Naive thymus-derived CD4-positive, alpha-beta T cell (primary cell): ENCODE measurements at regions not wholly inside any gene's neighbourhood (a gene's known extent, or its start where the extent isn't known, plus 50 kb on each side); places are given as distances from the start of the nearest gene placed in this dataset.

Experiments
- ATAC-seq: fragments of 150-1000 bp; cut with Tn5 transposase; 2 replicates; pipeline ENCODE4 v1.10.0; 2021; ENCODE audit warnings: mild to moderate bottlenecking, moderate library complexity
- CTCF ChIA-PET: fragments of 350-600 bp; sonication (Branson Sonifier 250); formaldehyde crosslinking; loops from one replicate; lab custom pipeline; 2021; ENCODE audit warnings: antibody characterized with exemption; lab: Charles Lee
- POLR2A ChIA-PET: fragments of 350-600 bp; sonication (Branson Sonifier 250); formaldehyde crosslinking; loops from one replicate; lab custom pipeline; 2021; ENCODE audit warnings: antibody characterized with exemption, inconsistent platforms; lab: Charles Lee
- DNase-seq, 9 donors: peaks; one replicate each; pipeline versions ENCODE4 v3.0.0 to v3.0.0-alpha.2; 2020 to 2022; ENCODE audit warnings: mixed read lengths in 1 of 9
- H3K27ac ChIP-seq: one replicate; pipeline ENCODE4 v1.7.0; 2013; ENCODE audit warnings: mild to moderate bottlenecking, low read depth, low read length, moderate library complexity
- H3K27me3 ChIP-seq, 2 donors: one replicate each; pipeline ENCODE4 v1.7.0; 2013; ENCODE audit warnings: low read length in 2 of 2, mild to moderate bottlenecking in 2 of 2, moderate library complexity in 2 of 2; ENCODE audit not compliant: control insufficient read depth in 2 of 2, insufficient read depth in 2 of 2
- H3K36me3 ChIP-seq, 3 experiments: 1 replicate in 2 of 3; 2 replicates in 1 of 3; pipeline ENCODE4 v1.7.0; 2013; ENCODE audit warnings: low read length in 3 of 3, mild to moderate bottlenecking in 3 of 3, moderate library complexity in 1 of 3; ENCODE audit not compliant: insufficient read depth in 3 of 3, control insufficient read depth in 2 of 3
- H3K4me1 ChIP-seq, 2 donors: one replicate each; pipeline ENCODE4 v1.7.0; 2013; ENCODE audit warnings: low read length in 2 of 2, mild to moderate bottlenecking in 2 of 2, moderate library complexity in 1 of 2; ENCODE audit not compliant: control insufficient read depth in 2 of 2, insufficient read depth in 2 of 2
- H3K4me3 ChIP-seq: 2 replicates; pipeline ENCODE4 v1.7.0; 2013; ENCODE audit warnings: mild to moderate bottlenecking, low read length
- H3K9me3 ChIP-seq, 3 experiments: 1 replicate in 2 of 3; 2 replicates in 1 of 3; pipeline ENCODE4 v1.7.0; 2013; ENCODE audit warnings: low read length in 3 of 3; ENCODE audit not compliant: control insufficient read depth in 2 of 3
- H3K27ac Mint-ChIP-seq, 9 donors: one replicate each; pipeline ENCODE4 v1.8.0; 2020 to 2022; ENCODE audit warnings: mixed read lengths in 9 of 9, mild to moderate bottlenecking in 8 of 9, moderate library complexity in 5 of 9, inconsistent platforms in 2 of 9
- H3K27me3 Mint-ChIP-seq, 5 donors: one replicate each; pipeline ENCODE4 v1.8.0; 2021 to 2022; ENCODE audit warnings: mixed read lengths in 5 of 5, mild to moderate bottlenecking in 1 of 5
- H3K36me3 Mint-ChIP-seq, 5 donors: one replicate each; pipeline ENCODE4 v1.8.0; 2020 to 2022; ENCODE audit warnings: mixed read lengths in 5 of 5, mild to moderate bottlenecking in 3 of 5, inconsistent platforms in 1 of 5
- H3K4me1 Mint-ChIP-seq, 7 donors: one replicate each; pipeline ENCODE4 v1.8.0; 2020 to 2022; ENCODE audit warnings: mixed read lengths in 7 of 7, mild to moderate bottlenecking in 3 of 7, inconsistent platforms in 1 of 7
- H3K4me3 Mint-ChIP-seq, 10 donors: one replicate each; pipeline ENCODE4 v1.8.0; 2020 to 2022; ENCODE audit warnings: mild to moderate bottlenecking in 10 of 10, mixed read lengths in 10 of 10, moderate library complexity in 6 of 10, inconsistent platforms in 2 of 10
- H3K9me3 Mint-ChIP-seq, 11 donors: one replicate each; pipeline ENCODE4 v1.8.0; 2020 to 2022; ENCODE audit warnings: mixed read lengths in 11 of 11, mild to moderate bottlenecking in 4 of 11, inconsistent platforms in 1 of 11, moderate library complexity in 1 of 11
- intact Hi-C, 2 donors: fragments of 100-400 bp; cut with micrococcal nuclease; formaldehyde crosslinking; loops; one replicate each; pipeline ENCODE4 v1.15.1; 2023

DNA sequence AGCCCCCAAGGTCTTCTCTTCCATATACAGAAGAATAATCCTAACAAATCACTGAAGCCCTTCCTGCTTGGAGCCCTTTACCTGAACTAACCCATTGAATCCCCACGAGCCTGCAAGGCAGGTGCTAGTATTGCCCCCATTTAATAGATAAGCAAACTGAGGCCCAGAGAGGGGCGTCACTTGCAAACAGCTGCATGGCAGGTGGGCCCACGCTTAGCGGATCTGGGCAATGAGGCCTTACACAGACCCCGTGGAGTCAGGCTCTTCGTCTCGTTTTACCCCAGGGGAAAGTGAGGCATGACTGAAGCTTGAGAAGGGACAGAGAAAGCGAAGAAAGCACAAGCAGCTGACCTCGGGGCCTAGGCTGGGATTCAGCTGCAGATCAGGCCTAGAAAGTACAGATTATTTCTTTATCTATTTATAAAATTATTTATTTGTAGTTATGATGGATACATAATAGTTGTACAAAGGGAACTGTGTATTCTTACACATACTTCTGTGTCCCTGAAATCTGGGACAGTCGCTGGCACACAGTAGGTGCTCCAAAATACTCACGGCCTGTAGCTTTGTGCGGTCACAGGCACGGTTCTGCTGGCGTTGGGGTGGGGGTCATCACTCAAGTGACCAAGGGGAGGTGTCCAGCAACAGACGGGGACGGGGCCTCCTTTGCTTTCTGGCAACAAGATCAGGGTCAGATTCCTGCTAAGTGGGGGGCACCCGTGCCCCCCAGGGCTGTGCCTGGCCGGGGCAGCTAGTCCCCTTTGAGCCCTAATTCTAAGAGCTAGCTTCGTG, 223.2 kb upstream of the GSE1 start:
- H3K27me3 Mint-ChIP-seq: peaks cover 0 to 10% (median 3%) of the 10 kb centered on the region in 5 donors
- CTCF ChIA-PET: interaction anchor here (0.6 to 1.1 kb wide), 2 partner anchors 82 to 93 kb away, joined by 3 to 4 read pairs; no protein-coding TSS in a partner anchor
- intact Hi-C loops: no loop called here
- peaks cover 0 to 2% (median 0%) of the 10 kb centered on the region in 7 donors for H3K4me1 Mint-ChIP-seq
- no peaks in the 10 kb centered on the region for H3K4me1 ChIP-seq
- no peaks in the 10 kb centered on the region for H3K9me3 Mint-ChIP-seq
- H3K4me3 ChIP-seq: no peak overlapping the region
- H3K4me3 Mint-ChIP-seq: no peak overlapping the region
- peaks cover 0 to 4% (median 0%) of the 10 kb centered on the region in 5 donors for H3K36me3 Mint-ChIP-seq
- no peaks in the 10 kb centered on the region for H3K36me3 ChIP-seq
- DNase-seq: no peak
- no peak overlapping the region for H3K27ac ChIP-seq
- POLR2A ChIA-PET: no interaction called here
- H3K27me3 ChIP-seq: no peaks in the 10 kb centered on the region
- ATAC-seq: no peak
- no peaks in the 10 kb centered on the region for H3K9me3 ChIP-seq
- no peak overlapping the region for H3K27ac Mint-ChIP-seq

DNA sequence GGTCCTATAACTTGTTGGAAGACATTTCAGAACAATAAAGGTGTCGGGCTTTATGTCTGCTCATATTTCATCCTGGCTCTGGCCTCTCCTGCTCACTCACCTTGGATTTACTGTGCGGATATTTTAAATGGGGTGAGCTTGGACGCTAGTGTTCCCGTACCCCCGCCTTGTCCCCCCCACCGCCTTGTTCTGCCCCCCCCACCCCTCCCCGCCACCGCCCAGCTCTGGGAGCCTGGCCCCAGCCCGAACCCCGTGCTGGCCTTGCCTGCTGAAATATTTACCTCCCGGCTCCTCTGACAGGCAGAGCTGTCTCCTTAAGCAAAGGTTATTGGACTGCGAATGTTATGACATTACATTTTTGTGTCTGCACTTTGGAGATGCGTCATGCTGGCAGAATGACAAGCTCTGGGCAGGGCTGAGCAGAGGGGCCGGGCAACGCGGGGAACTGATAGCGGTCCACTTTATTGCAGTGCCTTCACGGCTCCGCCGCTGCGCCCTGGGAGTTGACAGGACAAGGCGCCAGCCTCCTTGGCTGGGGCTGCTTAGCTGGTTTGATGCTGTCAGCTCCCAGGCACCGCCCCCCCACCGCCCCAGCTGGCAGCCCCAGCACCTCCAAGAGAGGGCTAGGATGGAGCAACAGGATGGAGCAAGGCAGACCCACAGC, 222.5 kb upstream of the GSE1 start:
- POLR2A ChIA-PET: no interaction called here
- peaks cover 0 to 2% (median 0%) of the 10 kb centered on the region in 7 donors for H3K4me1 Mint-ChIP-seq

DNA sequence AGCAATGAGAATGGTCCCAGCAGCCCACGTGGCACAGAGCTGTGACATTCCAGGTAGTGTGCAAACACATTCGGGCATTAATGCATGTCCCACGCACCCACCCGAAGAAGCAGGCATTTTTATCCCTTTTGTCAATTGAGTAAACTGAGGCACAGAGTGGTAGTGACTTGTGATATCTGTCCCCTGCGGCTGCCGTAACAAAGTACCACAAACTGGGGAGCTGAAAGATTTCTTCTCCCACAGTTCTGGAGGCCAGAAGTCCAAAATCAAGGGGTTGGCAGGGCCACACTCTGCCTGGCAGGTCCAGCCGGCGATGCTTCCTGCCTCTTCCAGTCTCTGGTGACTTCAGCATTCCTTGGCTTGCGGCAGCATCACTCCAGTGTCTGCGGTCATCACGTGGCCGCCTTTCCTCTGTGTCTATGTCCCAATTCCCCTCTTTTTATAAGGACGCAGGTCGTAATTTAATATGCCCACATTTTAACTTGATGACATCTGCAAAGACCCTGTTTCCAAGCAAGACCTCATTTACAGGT, 221.9 kb upstream of the GSE1 start:
- no peaks in the 10 kb centered on the region for H3K36me3 ChIP-seq
- Mint-ChIP-seq H3K27ac (no peak overlapping the region), H3K4me3 (no peak overlapping the region), H3K27me3 (peaks cover 0 to 10% (median 3%) of the 10 kb centered on the region in 5 donors), H3K9me3 (no peaks in the 10 kb centered on the region), H3K4me1 (peaks cover 0 to 2% (median 0%) of the 10 kb centered on the region in 7 donors), H3K36me3 (peaks cover 0 to 4% (median 0%) of the 10 kb centered on the region in 5 donors)
- no peak for DNase-seq
- intact Hi-C loops: no loop called here
- H3K4me3 ChIP-seq: no peak overlapping the region
- no peak overlapping the region for H3K27ac ChIP-seq
- no peaks in the 10 kb centered on the region for H3K27me3 ChIP-seq
- H3K9me3 ChIP-seq: no peaks in the 10 kb centered on the region
- no peak for ATAC-seq
- CTCF ChIA-PET: interaction anchor here (0.8 to 1.1 kb wide), 2 partner anchors 11 to 84 kb away, joined by 3 to 4 read pairs; no protein-coding TSS in a partner anchor
- no peaks in the 10 kb centered on the region for H3K4me1 ChIP-seq
- POLR2A ChIA-PET: no interaction called here

More for the DNA sequence above, 222.5 kb upstream of the GSE1 start:
- peaks cover 0 to 4% (median 0%) of the 10 kb centered on the region in 5 donors for H3K36me3 Mint-ChIP-seq
- no peak overlapping the region for H3K27ac ChIP-seq
- no peaks in the 10 kb centered on the region for H3K27me3 ChIP-seq
- no peaks in the 10 kb centered on the region for H3K9me3 ChIP-seq
- DNase-seq (no peak), ATAC-seq (no peak)
- no peak overlapping the region for H3K27ac Mint-ChIP-seq
- no peak overlapping the region for H3K4me3 Mint-ChIP-seq
- no peaks in the 10 kb centered on the region for H3K9me3 Mint-ChIP-seq
- intact Hi-C loops: no loop called here
- H3K4me3 ChIP-seq: no peak overlapping the region
- H3K36me3 ChIP-seq: no peaks in the 10 kb centered on the region
- CTCF ChIA-PET: interaction anchor here (0.6 to 1.1 kb wide), 3 partner anchors 11 to 94 kb away, joined by 3 to 4 read pairs (median 3); no protein-coding TSS in a partner anchor
- no peaks in the 10 kb centered on the region for H3K4me1 ChIP-seq
- H3K27me3 Mint-ChIP-seq: peaks cover 0 to 10% (median 3%) of the 10 kb centered on the region in 5 donors

DNA sequence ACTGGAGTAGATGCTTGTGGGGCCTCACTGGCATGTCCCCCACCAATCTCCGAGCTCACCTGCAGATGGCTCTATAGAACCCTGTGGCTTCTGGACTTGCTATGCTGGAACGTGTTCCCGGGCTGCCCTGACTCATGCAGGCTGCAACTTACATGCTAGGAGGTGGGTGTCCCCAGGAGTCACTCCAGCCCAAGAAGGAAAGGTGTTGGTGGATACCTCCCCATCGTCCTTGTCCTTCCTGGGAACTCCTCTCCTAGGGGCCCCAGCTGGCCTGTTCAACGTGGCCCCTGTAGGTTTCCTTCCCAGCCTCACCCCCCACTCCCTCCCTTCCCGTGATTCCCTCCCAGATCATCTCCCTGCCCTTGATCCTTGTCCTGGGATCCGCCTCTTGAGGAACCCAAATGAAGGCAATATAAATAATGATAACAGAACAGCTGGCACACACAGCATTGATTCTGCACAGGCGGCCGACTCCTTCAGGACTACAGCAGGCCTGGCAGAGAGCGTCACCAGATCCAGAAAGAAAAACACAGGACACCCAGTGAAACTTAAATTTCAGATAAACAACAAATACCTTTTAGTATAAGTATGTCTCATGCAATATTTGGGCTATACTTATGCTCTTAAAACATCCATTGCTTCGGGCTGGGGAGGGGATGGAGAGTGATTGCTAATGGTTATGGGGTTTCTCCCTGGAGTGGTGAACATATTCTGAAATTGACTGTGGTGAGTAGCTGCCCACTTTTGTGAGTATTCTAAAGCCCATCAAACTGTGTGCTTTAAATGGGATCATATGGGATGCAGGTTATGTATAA, 221.1 kb upstream of the GSE1 start:
- ChIA-PET POLR2A (interaction anchor here (0.6 kb wide), 1 partner anchor 113 kb away, joined by 3 read pairs; no protein-coding TSS in a partner anchor), CTCF (no interaction called here)
- no peak overlapping the region for H3K4me3 Mint-ChIP-seq
- DNase-seq: no peak
- no peaks in the 10 kb centered on the region for H3K9me3 Mint-ChIP-seq
- intact Hi-C loops: no loop called here
- no peak overlapping the region for H3K27ac Mint-ChIP-seq
- Histone ChIP-seq H3K4me3 (no peak overlapping the region), H3K9me3 (no peaks in the 10 kb centered on the region), H3K4me1 (no peaks in the 10 kb centered on the region), H3K27ac (no peak overlapping the region), H3K36me3 (no peaks in the 10 kb centered on the region), H3K27me3 (no peaks in the 10 kb centered on the region)
- no peak for ATAC-seq
- H3K27me3 Mint-ChIP-seq: peaks cover 0 to 10% (median 3%) of the 10 kb centered on the region in 5 donors
- H3K36me3 Mint-ChIP-seq: peaks cover 0 to 4% (median 0%) of the 10 kb centered on the region in 5 donors
- H3K4me1 Mint-ChIP-seq: peaks cover 0 to 4% (median 0%) of the 10 kb centered on the region in 7 donors

DNA sequence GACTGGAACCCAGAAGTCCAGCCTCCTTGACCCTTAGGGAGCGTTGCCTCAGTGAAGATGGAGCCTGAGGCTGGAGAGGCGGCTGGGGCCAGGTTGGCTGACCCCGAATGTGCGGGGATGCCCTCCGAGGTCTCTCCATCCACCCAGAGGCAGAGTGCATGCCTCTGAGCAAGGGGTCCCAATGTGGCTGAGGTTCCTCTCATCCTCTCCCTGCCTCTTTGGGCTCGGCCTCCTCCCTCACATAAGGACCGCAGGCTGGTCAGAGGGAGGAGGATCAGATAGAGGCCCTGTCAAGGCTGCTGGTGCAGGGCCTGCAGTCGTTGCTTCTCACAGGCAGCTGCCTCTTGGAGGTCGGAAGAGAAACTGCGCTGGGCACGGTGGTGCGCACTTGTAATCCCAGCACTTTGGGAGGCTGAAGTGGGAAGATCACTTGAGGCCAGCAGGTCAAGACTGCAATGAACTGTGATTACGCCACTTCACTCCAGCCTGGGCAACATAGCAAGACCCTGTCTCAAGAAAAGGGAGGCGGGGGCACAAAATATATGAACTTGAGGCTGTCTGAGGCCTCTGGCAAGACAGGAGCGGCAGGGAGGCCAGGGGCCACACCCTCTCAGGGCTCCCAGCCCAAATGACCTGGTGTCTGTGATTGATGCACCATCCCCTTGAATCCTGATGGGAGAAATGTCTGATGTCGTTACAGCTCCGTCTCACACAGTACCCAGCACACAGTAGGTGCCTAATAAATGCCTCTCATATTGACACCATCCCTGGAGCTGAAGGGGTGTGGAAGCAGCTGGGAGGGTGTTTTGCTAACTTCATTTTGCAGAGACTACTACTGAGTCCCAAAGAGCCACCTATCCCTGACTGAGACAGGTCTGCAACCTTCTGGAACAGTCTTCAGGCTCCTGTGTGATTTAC, 220.1 kb upstream of the GSE1 start:
- Mint-ChIP-seq H3K36me3 (no peaks in the 10 kb centered on the region), H3K4me3 (no peak overlapping the region), H3K4me1 (peaks cover 0 to 4% (median 0%) of the 10 kb centered on the region in 7 donors), H3K9me3 (no peaks in the 10 kb centered on the region), H3K27ac (no peak overlapping the region), H3K27me3 (peaks cover 0 to 4% (median 0%) of the 10 kb centered on the region in 5 donors)
- ChIA-PET CTCF (no interaction called here), POLR2A (interaction anchor here (0.6 kb wide), 1 partner anchor 114 kb away, joined by 3 read pairs; no protein-coding TSS in a partner anchor)
- Histone ChIP-seq H3K36me3 (no peaks in the 10 kb centered on the region), H3K27me3 (no peaks in the 10 kb centered on the region), H3K4me3 (no peak overlapping the region), H3K9me3 (no peaks in the 10 kb centered on the region), H3K27ac (no peak overlapping the region), H3K4me1 (no peaks in the 10 kb centered on the region)
- intact Hi-C loops: loop anchor here (1.0 kb wide), 3 partner anchors 90 to 223 kb away; no protein-coding TSS in a partner anchor
- ATAC-seq (no peak), DNase-seq (no peak)
